Endothelial cell of umbilical vein (primary cell): ENCODE measurements at regions not wholly inside any gene's neighbourhood (a gene's known extent, or its start where the extent isn't known, plus 50 kb on each side); places are given as distances from the start of the nearest gene placed in this dataset.
"Not testable (repeated sequence)": the region's sequence is repeated elsewhere in the genome, so short reads cannot be mapped to it uniquely, and the experiment has no call there.

ENCODE experiments used
- BruUV-seq: library from RNA; stranded (reverse); fragments of 400-500 nt; replicated peaks from 2 replicates; lab custom pipeline; 2021; lab: Mats Ljungman, UMichigan
- CTCF ChIA-PET: fragments of 300-600, 350-600 bp; sonication (Branson Sonifier 250); formaldehyde crosslinking; loops from one replicate; lab custom pipeline; 2021; ENCODE audit warnings: antibody characterized with exemption, inconsistent platforms; lab: Charles Lee
- POLR2A ChIA-PET: fragments of 300-600, 350-600 bp; sonication (Branson Sonifier 250); formaldehyde crosslinking; loops from one replicate; lab custom pipeline; 2021; ENCODE audit warnings: antibody characterized with exemption, inconsistent platforms; lab: Charles Lee
- DNase-seq: peaks from one replicate; pipeline ENCODE4 v3.0.0-alpha.2; 2011; ENCODE audit warnings: low read depth, low spot score
- FAIRE-seq: peaks from 2 replicates; lab custom pipeline; 2011; peaks lifted over from hg19 to GRCh38; lab: Jason Lieb, UNC
- H2AFZ ChIP-seq: 2 replicates; pipeline ENCODE4 v1.6.0; 2012; ENCODE audit warnings: low read depth, low read length, control low read depth, inconsistent platforms
- H3K27ac ChIP-seq: 2 replicates; pipeline ENCODE4 v1.5.1; 2011; ENCODE audit warnings: low read depth, mild to moderate bottlenecking, control low read depth, low read length, moderate library complexity; ENCODE audit not compliant: insufficient read depth
- H3K27me3 ChIP-seq, 2 experiments: 2 replicates each; pipeline versions ENCODE4 v1.6.0 to v1.6.1; 2011; ENCODE audit warnings: low read length in 2 of 2, mixed read lengths in 1 of 2; ENCODE audit not compliant: control insufficient read depth in 2 of 2, insufficient read depth in 2 of 2
- H3K36me3 ChIP-seq, 2 experiments: 2 replicates in 1 of 2; 3 replicates in 1 of 2; pipeline ENCODE4 v1.5.1; 2011; ENCODE audit warnings: low read length in 2 of 2, mild to moderate bottlenecking in 1 of 2, moderate library complexity in 1 of 2; ENCODE audit not compliant: control insufficient read depth in 2 of 2, insufficient read depth in 2 of 2; ENCODE audit errors: extremely low read depth in 1 of 2
- H3K4me1 ChIP-seq: 3 replicates; pipeline ENCODE4 v1.5.1; 2011; ENCODE audit warnings: mild to moderate bottlenecking, low read length; ENCODE audit not compliant: control insufficient read depth, insufficient read depth; ENCODE audit errors: extremely low read depth
- H3K4me2 ChIP-seq: 2 replicates; pipeline ENCODE4 v1.6.1; 2011; ENCODE audit warnings: low read length, control low read depth, mixed read lengths; ENCODE audit not compliant: insufficient read depth
- H3K4me3 ChIP-seq, 3 experiments: fragments of 200-600 bp in 1 of 3; sonication (generic), shearing (Covaris generic) in 1 of 3; replicated peaks in 1 of 3; 2 replicates each; pipeline ENCODE4 v1.5.1; 2011 to 2016; ENCODE audit warnings: control low read depth in 3 of 3, low read length in 3 of 3, mild to moderate bottlenecking in 2 of 3, inconsistent platforms in 1 of 3, low read depth in 1 of 3, moderate library complexity in 1 of 3; ENCODE audit not compliant: insufficient read depth in 1 of 3
- H3K79me2 ChIP-seq: 2 replicates; pipeline ENCODE4 v1.6.0; 2012; ENCODE audit warnings: low read length, inconsistent platforms; ENCODE audit not compliant: control insufficient read depth, insufficient read depth
- H3K9ac ChIP-seq: replicated peaks from 2 replicates; pipeline ENCODE3; 2011; ENCODE audit warnings: low read length, control low read depth; ENCODE audit not compliant: insufficient read depth; ENCODE audit errors: extremely low read depth
- H3K9me1 ChIP-seq: replicated peaks from 3 replicates; pipeline ENCODE4 v1.6.0; 2011; ENCODE audit warnings: mild to moderate bottlenecking, low read length; ENCODE audit not compliant: control insufficient read depth, insufficient read depth; ENCODE audit errors: extremely low read depth
- H3K9me3 ChIP-seq: replicated peaks from 2 replicates; pipeline ENCODE4 v1.5.1; 2012; ENCODE audit warnings: low read length, inconsistent platforms; ENCODE audit not compliant: control insufficient read depth, insufficient read depth
- H4K20me1 ChIP-seq: replicated peaks from 2 replicates; pipeline ENCODE3; 2011; ENCODE audit warnings: mild to moderate bottlenecking, low read length; ENCODE audit not compliant: control insufficient read depth, insufficient read depth; ENCODE audit errors: extremely low read depth
- FOS ChIP-seq: IDR thresholded peaks from 2 replicates; pipeline ENCODE4 v1.6.1; 2011; ENCODE audit warnings: mild to moderate bottlenecking, low read length, moderate library complexity, borderline replicate concordance; ENCODE audit not compliant: insufficient read depth
- dilution Hi-C: fragments of 300-500 bp; cut with MboI; formaldehyde crosslinking; loops from one replicate; pipeline ENCODE4 v1.15.0; 2019; ENCODE audit warnings: low sequenced_read_pairs; ENCODE audit not compliant: extremely low pct_ligation_motif_present
- intact Hi-C: fragments of 100-400 bp; cut with micrococcal nuclease; formaldehyde crosslinking; loops from one replicate; pipeline ENCODE4 v1.10.0; 2022

DNA sequence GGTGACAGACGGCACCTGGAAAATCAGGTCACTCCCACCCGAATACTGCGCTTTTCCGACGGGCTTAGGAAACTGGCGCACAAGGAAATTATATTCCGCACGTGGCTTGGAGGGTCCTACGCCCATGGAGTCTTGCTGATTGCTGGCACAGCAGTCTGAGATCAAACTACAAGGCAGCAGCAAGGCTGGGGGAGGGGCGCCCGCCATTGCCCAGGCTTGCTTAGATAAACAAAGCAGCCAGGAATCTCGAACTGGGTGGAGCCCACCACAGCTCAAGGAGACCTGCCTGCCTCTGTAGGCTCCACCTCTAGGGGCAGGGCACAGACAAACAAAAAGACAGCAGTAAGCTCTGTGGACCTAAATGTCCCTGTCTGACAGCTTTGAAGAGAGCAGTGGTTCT, 394.3 kb downstream of the PTH2R start:
- H3K4me3 ChIP-seq, H3K36me3 ChIP-seq, intact Hi-C loops, H3K9ac ChIP-seq, H3K9me1 ChIP-seq, H3K27ac ChIP-seq, H3K9me3 ChIP-seq, H2AFZ ChIP-seq, POLR2A ChIA-PET, H3K27me3 ChIP-seq, FAIRE-seq, BruUV-seq, H3K4me1 ChIP-seq, H3K79me2 ChIP-seq, dilution Hi-C loops, DNase-seq, CTCF ChIA-PET, H4K20me1 ChIP-seq, H3K4me2 ChIP-seq: not testable (repeated sequence)

DNA sequence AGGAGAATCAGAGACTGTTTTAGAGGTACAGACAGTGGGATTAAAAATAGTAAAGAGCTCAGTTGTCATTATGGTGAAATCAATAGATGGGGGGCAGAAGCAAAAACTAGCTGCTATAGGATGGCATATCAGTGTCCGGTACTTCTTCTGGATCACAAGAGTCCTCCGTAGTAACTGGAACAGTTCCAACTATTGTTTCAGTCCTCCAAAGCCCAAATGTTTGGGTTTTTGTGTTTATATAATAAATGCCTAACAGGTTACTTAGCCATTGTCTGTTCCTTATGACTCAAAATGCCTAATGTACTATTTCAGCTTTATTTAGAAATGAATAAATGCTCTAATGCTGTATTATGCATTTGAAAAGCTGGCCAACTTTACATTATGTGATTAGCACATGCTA, 401.2 kb downstream of the PTH2R start:
- Histone ChIP-seq H3K4me3 (no peak overlapping the region), H2AFZ (no peak overlapping the region), H3K36me3 (no peaks in the 10 kb centered on the region), H3K27me3 (no peaks in the 10 kb centered on the region), H3K27ac (no peak overlapping the region), H3K4me2 (no peak overlapping the region), H3K9me1 (no peaks in the 10 kb centered on the region), H4K20me1 (no peaks in the 10 kb centered on the region), H3K9ac (no peak overlapping the region), H3K4me1 (no peaks in the 10 kb centered on the region), H3K79me2 (no peaks in the 10 kb centered on the region), H3K9me3 (no peaks in the 10 kb centered on the region)
- FAIRE-seq (no peak), DNase-seq (no peak)
- intact Hi-C loops: no loop called here
- dilution Hi-C loops: no loop called here
- POLR2A ChIA-PET: interaction anchor here (0.6 kb wide), 1 partner anchor 79 kb away, joined by 4 read pairs; no protein-coding TSS in a partner anchor
- CTCF ChIA-PET: no interaction called here
- no peak for TF ChIP-seq FOS
- BruUV-seq: no TSS peak

GRCh38 chr2:208811885-208812284, 405.3 kb downstream of the PTH2R start:
- H4K20me1 ChIP-seq, H3K4me2 ChIP-seq, FAIRE-seq, H3K9ac ChIP-seq, H3K9me1 ChIP-seq, H3K9me3 ChIP-seq, BruUV-seq, POLR2A ChIA-PET, H3K36me3 ChIP-seq, H3K79me2 ChIP-seq, dilution Hi-C loops, H3K27ac ChIP-seq, H3K27me3 ChIP-seq, CTCF ChIA-PET, H3K4me1 ChIP-seq, DNase-seq, H2AFZ ChIP-seq, H3K4me3 ChIP-seq, intact Hi-C loops: not testable (repeated sequence)
